ENCODE measurements at regions not wholly inside any gene's neighbourhood (a gene's known extent, or its start where the extent isn't known, plus 50 kb on each side); places are given as distances from the start of the nearest gene placed in this dataset.

DNA sequence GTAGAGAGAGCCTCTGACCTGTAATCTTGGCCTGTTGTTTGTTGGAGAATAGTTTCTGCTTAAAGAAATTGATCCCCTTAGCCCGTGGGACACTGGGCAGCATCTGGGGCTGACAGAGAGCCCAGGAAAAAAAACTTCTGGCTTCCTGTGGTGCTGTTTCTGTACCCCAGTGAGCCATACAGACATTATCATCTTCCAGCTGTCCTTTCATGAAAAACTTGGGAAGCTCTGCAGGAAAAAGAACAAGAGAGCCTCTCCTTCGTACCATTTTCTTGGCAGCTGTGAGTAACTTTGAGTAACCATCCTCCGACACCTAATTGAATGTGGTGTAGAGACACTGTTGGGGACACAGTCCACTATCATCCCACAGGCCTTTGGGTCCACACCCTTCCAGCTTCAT is 333.0 kb downstream of the SHQ1 start:
- DNase-seq (no peak), ATAC-seq (ENCODE audit: low read depth) (no peak)
- WGBS, 2 experiments (ENCODE audit: extremely low coverage in 2 of 2, insufficient read length in 1 of 2): no CpG with 5 or more reads among the region's 3 CpGs
- Histone ChIP-seq H2BK5ac (ENCODE audit: low read depth, low read length, poor library complexity, severe bottlenecking) (no peak overlapping the region), H2AK9ac (replicated peaks; ENCODE audit: low read depth, low read length, poor library complexity) (no peak overlapping the region), H3K23ac (ENCODE audit: low read depth, low read length) (no peak overlapping the region), H3K56ac (ENCODE audit: extremely low read depth, insufficient read depth, low read length) (no peak overlapping the region), H3K4me3 (ENCODE audit: insufficient read depth, low read depth, low read length) (no peak overlapping the region), H3K27me3 (ENCODE audit: control insufficient read depth, insufficient read depth, low read length) (peaks cover 2% of the 10 kb centered on the region), H3K9me1 (ENCODE audit: insufficient read depth, low read length) (no peaks in the 10 kb centered on the region), H2BK20ac (ENCODE audit: low read depth, low read length) (no peak overlapping the region), H3K9ac (ENCODE audit: low read depth, low read length) (no peak overlapping the region), H3K18ac (ENCODE audit: low read depth, low read length) (no peak overlapping the region), H3K9me3 (ENCODE audit: control insufficient read depth, insufficient read depth, low read length) (no peaks in the 10 kb centered on the region), H4K20me1 (ENCODE audit: insufficient read depth, low read length) (no peaks in the 10 kb centered on the region), H3K4me2 (ENCODE audit: low read depth, low read length) (no peak overlapping the region), H2AFZ (replicated peaks; ENCODE audit: low read length, poor library complexity) (no peak overlapping the region), H3K4ac (ENCODE audit: low read depth, low read length) (no peak overlapping the region), H4K91ac (ENCODE audit: insufficient read depth, low read depth, low read length) (no peak overlapping the region), H3K79me1 (ENCODE audit: low read depth in 1 of 2, low read length in 2 of 2) (no peaks in the 10 kb centered on the region), H3K27ac (ENCODE audit: insufficient read depth, low read length) (no peak overlapping the region), H2AK5ac (ENCODE audit: low read depth, low read length) (no peak overlapping the region), H3K4me1 (ENCODE audit: control insufficient read depth, insufficient read depth, low read length) (peaks cover 1% of the 10 kb centered on the region; the same call in 1 of the 2 replicates), H2BK120ac (ENCODE audit: low read depth, low read length) (no peak overlapping the region), H3K14ac (replicated peaks; ENCODE audit: low read depth, low read length) (no peak overlapping the region), H4K8ac (ENCODE audit: low read depth in 2 of 2, low read length in 2 of 2) (no peak overlapping the region), H2BK15ac (ENCODE audit: low read depth, low read length) (no peak overlapping the region), H4K5ac (ENCODE audit: low read depth, low read length) (no peak overlapping the region), H3K36me3 (ENCODE audit: control insufficient read depth, insufficient read depth, low read length) (no peaks in the 10 kb centered on the region)
- BruUV-seq (replicated peaks): no TSS peak
- in situ Hi-C loops (cut with MboI; ENCODE audit: low sequenced_read_pairs): no loop called here
- POLR2A ChIA-PET (ENCODE audit: unreplicated experiment): no interaction called here
- dilution Hi-C loops (cut with HindIII; ENCODE audit: low sequenced_read_pairs, unreplicated experiment): no loop called here
- no peak for TF ChIP-seq MAZ (IDR thresholded peaks at IDR 0.05; ENCODE audit: borderline replicate concordance, low read depth, low read length)
- TF ChIP-seq FOS (IDR thresholded peaks at IDR 0.05; ENCODE audit: low read depth, low read length): no peak
- no peak for TF ChIP-seq RCOR1 (IDR thresholded peaks at IDR 0.05; ENCODE audit: insufficient replicate concordance, low read length)
- TF ChIP-seq, protein P1, sequence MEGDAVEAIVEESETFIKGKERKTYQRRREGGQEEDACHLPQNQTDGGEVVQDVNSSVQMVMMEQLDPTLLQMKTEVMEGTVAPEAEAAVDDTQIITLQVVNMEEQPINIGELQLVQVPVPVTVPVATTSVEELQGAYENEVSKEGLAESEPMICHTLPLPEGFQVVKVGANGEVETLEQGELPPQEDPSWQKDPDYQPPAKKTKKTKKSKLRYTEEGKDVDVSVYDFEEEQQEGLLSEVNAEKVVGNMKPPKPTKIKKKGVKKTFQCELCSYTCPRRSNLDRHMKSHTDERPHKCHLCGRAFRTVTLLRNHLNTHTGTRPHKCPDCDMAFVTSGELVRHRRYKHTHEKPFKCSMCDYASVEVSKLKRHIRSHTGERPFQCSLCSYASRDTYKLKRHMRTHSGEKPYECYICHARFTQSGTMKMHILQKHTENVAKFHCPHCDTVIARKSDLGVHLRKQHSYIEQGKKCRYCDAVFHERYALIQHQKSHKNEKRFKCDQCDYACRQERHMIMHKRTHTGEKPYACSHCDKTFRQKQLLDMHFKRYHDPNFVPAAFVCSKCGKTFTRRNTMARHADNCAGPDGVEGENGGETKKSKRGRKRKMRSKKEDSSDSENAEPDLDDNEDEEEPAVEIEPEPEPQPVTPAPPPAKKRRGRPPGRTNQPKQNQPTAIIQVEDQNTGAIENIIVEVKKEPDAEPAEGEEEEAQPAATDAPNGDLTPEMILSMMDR (conservative IDR thresholded peaks at IDR 0.05; ENCODE audit: low read depth, low read length): no peak
- intact Hi-C loops (cut with micrococcal nuclease): no loop called here
- CTCF ChIA-PET: no interaction called here

Measured in IMR-90 (cell line).